ENCODE measurements at regions not wholly inside any gene's neighbourhood (a gene's known extent, or its start where the extent isn't known, plus 50 kb on each side); places are given as distances from the start of the nearest gene placed in this dataset.
"Not testable (repeated sequence)": the region's sequence is repeated elsewhere in the genome, so short reads cannot be mapped to it uniquely, and the experiment has no call there.

GRCh38 chr7:409339-410281 lies 110.0 kb downstream of the PDGFA start:
- TF ChIP-seq CTCF (IDR thresholded peaks at IDR 0.05; ENCODE audit: borderline replicate concordance, control extremely low read depth, extremely low read depth, insufficient read depth, missing control alignments) = no peak
- in situ Hi-C loops (cut with MboI; ENCODE audit: low sequenced_read_pairs, unreplicated experiment) = no loop called here
- no peak for DNase-seq (ENCODE audit: low spot score)

- in situ Hi-C loops (cut with MboI; ENCODE audit: low sequenced_read_pairs, unreplicated experiment) = no loop called here
- DNase-seq (ENCODE audit: low spot score) = no peak
- TF ChIP-seq CTCF (IDR thresholded peaks at IDR 0.05; ENCODE audit: borderline replicate concordance, control extremely low read depth, extremely low read depth, insufficient read depth, missing control alignments) = no peak
Measured at GRCh38 chr7:410395-410910, 109.2 kb downstream of the PDGFA start.

- in situ Hi-C loops (cut with MboI; ENCODE audit: low sequenced_read_pairs, unreplicated experiment); DNase-seq (ENCODE audit: low spot score): not testable (repeated sequence)
Measured at GRCh38 chr7:411116-411515, 108.5 kb downstream of the PDGFA start.

GRCh38 chr7:411677-412312 lies 107.9 kb downstream of the PDGFA start:
- in situ Hi-C loops (cut with MboI; ENCODE audit: low sequenced_read_pairs, unreplicated experiment) = no loop called here
- no peak for TF ChIP-seq CTCF (IDR thresholded peaks at IDR 0.05; ENCODE audit: borderline replicate concordance, control extremely low read depth, extremely low read depth, insufficient read depth, missing control alignments)
- no peak for DNase-seq (ENCODE audit: low spot score)

- in situ Hi-C loops (cut with MboI; ENCODE audit: low sequenced_read_pairs, unreplicated experiment) = no loop called here
- no peak for DNase-seq (ENCODE audit: low spot score)
- TF ChIP-seq CTCF (IDR thresholded peaks at IDR 0.05; ENCODE audit: borderline replicate concordance, control extremely low read depth, extremely low read depth, insufficient read depth, missing control alignments) = no peak
Measured at GRCh38 chr7:412313-412710, 107.3 kb downstream of the PDGFA start.

GRCh38 chr7:414681-415560 lies 104.7 kb downstream of the PDGFA start:
- in situ Hi-C loops (cut with MboI; ENCODE audit: low sequenced_read_pairs, unreplicated experiment) = no loop called here
- no peak for DNase-seq (ENCODE audit: low spot score)

More at GRCh38 chr7:414681-415560, 104.7 kb downstream of the PDGFA start:
- TF ChIP-seq CTCF (IDR thresholded peaks at IDR 0.05; ENCODE audit: borderline replicate concordance, control extremely low read depth, extremely low read depth, insufficient read depth, missing control alignments) = no peak

Data from GM13976 (cell line).